ENCODE measurements at regions not wholly inside any gene's neighbourhood (a gene's known extent, or its start where the extent isn't known, plus 50 kb on each side); places are given as distances from the start of the nearest gene placed in this dataset.
A peak's percentile ranks its signal among the peaks of the same experiment; 100 is the strongest.

DNA sequence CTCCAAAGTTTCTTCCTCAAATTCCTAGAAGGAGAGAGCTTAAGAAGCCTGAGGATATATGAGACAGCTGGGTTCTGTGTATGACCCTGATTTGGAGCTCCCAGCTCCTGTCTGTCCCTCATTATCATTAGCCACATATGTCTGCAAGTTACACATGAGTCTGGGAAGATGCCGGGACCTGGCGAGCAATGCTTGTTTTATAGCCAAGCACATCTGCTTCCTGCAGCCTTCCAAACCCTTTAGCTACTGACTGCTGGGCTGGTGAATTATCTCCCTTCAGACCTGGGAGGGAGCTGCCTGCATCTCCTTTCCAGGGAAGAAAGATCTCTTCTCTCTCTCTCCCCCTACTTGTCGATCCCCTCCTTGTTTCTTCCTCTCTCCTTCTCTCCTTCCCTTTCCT lies 556.7 kb upstream of the BOD1L1 start:
- DNase-seq, result no peak

DNA sequence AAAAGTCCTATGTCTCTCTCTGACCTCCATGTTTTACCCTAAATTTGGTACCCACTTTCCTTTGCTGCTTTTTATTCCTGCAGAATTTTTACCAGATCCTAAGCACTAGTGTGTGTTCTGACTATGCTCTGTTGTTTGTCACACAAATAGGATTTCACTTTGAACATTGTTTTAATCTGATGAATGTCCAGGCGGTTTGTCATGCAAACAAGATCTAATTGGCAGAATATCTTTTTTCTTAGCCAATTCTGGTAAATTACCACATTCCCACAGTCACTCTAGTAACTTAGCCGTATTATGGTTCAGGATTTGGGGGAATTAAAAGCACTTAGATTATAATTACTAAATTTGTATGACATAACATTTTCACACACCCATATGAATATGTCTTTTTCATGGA lies 557.2 kb upstream of the BOD1L1 start:
- no peak for DNase-seq

DNA sequence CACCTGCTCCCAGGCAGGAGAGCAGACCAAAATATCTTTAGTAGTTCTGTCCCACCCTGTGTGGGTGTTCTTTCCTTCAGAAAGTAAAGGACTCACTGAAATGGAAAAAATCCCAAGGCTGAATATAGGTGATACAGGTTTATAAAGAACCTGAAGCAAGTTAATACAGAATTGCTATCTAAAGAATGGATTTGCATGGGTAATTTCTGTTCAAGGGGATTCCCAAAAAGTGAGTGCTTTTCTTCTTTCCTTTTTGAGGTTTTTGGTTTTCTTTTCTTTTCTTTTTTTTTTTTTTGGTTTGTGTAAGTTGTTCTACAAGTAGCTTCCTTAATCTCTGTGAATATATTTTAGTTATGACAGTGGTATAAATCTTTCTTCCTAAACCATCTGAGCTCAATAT lies 560.7 kb upstream of the BOD1L1 start:
- no peak for DNase-seq

DNA sequence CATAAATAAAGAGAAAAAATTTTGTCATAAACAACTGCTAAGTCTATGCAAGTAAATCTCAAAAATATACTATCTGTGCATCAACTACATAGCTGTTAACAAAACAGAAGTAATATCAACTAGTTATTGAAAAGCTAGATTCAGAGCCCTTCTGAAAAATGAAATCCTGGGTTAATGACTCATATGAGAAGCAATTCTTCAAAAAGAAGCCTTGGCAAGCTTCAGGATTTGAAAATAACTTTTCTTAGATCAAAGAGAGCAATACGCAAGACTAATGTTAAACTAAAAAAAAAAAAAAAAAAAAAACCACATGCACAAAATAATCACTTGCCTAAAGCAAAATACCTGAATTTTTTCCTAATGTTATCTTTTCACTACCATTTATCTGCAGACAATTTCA lies 566.1 kb upstream of the BOD1L1 start:
- DNase-seq, result no peak

DNA sequence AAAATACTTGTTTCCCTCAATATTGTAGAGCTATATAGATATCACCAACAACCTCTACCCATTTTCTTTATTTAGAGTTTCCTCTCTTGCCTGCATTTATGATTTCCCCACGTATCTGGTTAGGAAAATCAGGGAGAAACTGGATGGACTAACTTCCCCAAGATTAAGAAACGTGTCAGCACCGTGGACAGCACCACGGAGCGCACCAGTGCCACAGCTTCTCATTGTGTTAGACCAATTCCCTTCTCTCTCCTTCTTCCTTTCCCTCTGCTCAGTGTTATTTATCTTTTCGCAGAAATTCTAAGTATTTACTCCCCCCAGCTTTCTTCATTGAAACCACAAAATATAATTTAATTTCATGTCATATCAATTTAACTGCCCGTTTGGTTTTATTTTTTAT lies 568.6 kb upstream of the BOD1L1 start:
- DNase-seq, result peak; percentile 55

DNA sequence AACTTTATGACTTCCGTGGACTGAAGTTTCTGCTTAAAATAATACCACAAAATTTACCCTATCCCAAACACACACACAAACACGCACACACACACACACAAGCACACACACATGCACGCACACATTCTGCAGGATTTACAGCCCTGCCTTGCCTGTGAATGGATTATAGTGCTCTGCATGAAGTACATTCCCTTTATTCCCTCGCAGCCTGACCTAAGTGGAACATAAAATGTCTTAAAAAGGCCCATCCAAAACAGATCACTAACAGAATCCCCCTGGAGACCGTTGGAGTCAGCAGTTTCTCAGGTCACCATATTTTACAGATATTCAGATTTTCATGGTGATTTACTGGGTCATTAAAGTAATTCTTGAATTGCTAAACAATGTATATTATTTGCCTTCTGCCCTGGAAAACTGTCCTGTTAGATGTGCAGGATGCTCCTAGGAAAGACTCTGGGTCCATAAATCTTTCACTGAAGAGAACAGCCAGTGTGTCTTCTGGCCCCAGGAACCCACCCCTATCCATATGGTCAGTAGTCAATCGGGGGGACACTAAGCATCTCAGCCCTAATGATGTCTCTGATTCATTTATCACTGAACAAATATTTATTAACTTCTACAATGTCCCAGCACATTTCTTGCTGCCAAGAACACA lies 587.7 kb upstream of the BOD1L1 start:
- no peak for DNase-seq

DNA sequence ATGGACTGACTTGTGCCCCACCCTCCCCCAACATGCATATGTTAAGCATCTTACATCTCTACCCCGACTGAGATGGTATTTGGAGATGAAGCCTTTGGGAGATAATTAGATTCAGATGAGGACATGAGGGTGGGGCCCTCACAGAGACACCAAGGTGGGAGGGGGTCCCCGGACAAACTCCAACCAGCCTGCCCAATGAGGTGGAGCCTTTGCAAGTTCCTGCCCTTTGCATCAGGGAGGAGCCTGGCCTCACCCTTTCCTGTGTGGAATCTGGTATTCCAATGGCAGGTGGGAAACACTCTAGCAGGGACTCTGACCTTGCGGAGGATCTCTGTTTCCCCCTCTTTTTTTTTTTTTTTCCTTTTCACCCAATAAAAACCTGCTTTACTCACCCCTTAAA lies 589.9 kb upstream of the BOD1L1 start:
- DNase-seq, result no peak

DNA sequence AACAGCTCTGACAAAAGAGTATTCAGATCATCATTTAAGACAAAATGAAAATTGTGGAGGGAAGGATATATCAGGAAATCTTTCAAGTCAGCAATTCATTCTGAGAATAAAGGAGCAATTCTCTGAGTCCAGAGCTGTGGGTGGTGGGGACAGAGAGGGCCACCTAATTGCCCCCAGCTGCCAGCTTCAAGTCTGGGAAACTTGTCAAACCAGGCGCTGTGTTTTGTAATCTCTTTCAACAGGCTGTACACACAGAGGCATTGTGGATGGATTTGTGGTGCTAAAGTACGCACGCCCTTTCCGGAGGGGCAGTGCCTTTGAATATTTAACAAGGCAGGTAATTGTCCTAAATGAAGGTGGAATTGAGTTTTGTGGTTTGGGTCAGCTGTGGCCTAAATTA lies 591.1 kb upstream of the BOD1L1 start:
- DNase-seq, result no peak

DNA sequence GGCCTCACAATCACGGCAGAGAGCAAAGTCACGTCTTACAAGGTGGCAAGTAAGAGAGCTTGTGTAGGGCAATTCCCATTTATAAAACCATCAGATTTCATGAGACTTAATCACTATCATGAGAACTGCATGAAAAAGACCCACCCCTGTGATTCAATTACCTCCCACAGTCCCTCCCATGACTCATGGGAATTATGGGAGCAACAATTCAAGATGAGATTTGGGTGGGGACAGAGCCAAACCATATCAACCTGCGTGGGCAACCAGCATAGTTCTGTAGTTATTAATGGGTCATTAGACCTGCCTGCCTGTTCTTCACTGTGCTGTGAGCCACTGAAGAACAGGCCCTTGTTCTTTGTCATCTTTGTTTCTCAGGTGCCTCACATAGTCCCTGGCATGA lies 593.7 kb upstream of the BOD1L1 start:
- no peak for DNase-seq

DNA sequence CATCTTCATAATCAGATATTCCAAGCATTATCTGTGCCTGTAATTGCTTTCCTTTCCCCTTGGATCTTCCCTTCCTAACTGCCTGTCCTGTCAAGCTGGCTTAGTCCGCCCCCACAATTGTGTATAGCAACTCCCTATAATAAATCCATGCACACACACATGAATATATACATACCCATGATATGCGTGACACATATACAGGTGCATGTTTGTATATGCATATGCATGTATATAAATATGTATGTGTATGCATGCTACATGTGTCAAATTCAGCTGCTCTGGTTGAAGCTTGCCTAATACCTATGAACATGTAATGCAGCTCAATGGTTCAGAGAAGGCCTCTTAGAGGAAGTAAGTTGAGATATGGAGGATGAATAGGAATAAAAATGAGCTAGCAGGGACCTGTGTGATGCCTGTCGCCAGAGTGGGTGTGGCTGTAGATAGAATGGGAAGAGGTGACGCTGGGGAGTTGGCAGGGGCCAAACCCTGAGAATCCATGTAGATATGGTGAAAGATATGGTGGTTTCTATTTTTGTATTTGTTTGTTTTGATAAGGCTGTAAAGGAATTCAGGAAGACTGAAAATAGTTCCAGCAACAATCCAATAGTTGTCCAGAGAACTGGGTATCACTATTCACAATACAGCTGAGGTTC lies 595.0 kb upstream of the BOD1L1 start:
- no peak for DNase-seq

DNA sequence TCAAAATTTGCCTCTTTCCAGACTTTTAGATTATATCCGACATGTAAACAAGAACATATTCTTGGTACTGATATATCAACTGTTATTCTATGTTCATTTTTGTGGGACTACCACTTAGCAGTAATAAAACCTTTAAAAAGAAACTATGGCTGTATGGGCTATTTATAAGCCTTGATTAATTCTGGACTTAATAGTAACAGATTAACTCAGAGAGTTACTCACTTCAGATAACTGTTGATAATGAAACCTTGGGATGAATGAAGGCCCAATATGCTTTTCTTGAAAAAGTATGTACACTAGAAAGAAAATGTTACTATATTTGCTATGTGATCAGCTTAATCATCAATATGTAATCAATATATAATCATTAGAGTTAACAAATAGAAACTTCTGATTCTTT lies 595.9 kb upstream of the BOD1L1 start:
- DNase-seq, result no peak

DNA sequence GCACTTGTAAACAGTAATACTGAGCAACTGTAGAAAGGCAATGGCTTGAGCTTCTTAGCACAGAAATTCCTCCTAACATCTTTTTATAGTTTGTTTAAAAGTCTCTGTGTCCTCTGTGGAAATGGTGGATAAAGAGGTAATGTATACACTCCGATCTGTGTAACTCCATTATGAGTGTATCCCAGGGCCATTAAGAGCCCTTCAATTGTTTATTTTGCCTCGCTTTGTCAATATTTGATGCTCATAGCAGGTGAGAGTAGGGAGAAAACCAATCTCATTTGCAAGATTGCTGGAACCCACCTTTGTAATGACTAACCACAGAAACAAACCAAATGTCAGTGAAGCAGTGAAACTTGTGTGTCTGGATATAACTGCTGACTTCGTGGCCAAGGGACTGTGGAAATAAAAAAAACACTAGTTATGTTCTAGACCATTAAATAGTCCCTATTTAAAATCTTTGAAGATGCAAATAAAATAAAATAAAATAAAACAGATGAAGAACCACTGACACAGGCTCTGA lies 598.2 kb upstream of the BOD1L1 start:
- DNase-seq, result no peak

DNA sequence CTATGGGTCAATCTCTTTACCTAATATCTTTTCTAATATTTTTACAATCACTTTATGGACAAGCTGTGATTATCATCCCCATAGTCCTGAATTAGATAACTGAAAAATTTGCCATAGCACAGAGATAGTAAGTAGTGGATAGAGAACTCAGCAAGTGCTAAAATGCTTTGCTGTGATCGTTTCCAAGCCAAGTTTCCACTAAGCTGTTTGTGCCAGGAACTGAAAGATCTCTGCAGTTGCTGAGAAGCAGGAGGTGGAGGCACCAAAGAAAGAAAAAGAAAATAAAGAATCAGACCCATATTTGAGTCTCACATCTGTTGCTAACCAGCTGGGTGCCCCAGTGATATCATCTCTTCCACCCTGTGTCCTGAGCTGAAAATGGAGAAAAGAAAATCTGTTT lies 605.6 kb upstream of the BOD1L1 start:
- no peak for DNase-seq

DNA sequence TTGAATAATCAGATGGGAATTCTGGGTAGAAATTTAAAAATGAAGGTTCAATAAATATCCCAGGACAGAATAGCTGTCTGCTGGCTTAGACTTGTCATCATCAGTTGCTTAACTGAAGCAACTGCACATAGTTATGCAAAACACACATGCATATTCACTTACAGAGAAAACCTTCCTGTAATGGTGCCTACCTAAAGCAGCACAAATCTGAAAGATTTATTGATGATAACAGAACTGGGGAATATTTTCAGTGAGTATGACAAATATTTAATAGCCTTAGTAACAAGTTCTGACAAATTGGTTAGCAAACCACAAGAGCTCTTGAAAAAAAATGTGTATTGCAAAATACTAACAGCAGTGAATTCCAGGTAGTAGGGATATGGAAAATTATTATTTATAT lies 606.8 kb upstream of the BOD1L1 start:
- no peak for DNase-seq

DNA sequence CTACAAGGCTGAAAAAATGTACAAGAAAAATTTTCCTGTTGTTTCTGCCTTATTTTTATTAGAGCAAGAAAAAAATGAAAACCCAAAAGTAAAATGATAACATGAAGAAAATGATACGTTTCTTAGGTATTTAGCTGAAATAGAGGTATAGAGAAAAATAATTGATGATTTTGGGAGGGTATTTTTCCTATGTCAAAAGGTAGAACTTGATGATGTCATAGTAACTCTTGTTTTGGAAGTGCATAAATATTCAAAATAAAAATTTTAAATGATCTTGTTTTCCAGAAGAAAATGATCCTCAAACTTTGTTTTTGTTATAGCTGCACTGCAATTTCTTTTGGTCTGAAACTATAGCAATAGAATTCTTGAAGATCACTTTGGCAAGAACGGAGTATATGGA lies 608.8 kb upstream of the BOD1L1 start:
- DNase-seq, result no peak

DNA sequence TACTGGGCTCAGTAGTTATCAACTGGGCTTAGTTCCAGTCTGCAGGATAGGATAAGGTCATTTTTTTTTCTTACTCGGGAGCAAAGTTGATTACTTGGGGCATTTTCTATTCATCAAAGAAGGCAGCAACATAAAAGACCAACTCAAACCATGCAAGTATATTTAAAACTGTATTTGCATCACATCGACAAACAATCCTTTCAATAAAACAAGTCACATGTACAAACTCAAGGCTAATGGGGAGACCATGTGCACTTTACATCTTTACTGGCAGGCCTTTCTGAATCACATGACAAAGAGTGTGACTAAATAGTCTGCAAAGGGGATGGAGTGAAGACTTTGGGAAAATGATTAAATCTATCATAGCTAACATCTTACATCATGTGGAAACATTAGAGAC lies 610.4 kb upstream of the BOD1L1 start:
- DNase-seq, result no peak

DNA sequence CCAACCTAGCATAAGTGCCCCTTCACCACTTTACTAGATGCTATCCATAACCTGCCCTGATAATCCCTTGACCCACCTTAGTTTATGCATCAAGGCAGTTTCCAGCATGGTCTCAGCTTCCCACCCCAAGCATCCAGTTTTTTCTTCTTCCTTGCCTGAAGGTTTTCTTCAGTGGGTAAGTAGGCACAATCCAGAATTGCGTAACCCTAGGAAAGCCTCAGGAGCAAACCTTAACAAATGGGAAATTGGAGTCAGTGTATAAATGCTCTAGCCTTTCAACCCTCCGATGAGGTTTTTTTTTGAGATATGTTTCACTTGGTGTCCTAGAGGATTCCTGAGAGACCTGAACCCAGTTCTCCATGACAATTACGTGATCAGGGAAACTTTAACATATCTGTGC lies 614.0 kb upstream of the BOD1L1 start:
- DNase-seq, result no peak

DNA sequence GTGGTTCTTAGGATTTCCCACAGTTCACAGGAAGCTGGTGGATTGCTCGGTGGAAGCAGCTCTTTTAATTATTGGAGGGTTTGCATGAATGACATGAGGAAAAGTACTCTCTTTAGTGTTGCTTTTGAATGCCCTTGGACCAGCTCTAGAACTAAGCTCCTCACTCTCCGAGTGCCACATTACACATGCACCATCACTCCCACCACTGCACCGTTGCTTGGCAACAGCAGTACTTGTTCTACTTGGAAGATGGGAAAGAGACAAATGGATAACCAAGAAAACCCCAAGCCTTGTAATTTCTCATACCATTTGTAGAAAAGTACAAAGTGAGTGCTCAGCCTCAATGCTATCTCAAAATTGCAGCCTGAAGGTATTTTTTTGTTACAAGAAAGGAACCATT lies 620.2 kb upstream of the BOD1L1 start:
- DNase-seq, result no peak

DNA sequence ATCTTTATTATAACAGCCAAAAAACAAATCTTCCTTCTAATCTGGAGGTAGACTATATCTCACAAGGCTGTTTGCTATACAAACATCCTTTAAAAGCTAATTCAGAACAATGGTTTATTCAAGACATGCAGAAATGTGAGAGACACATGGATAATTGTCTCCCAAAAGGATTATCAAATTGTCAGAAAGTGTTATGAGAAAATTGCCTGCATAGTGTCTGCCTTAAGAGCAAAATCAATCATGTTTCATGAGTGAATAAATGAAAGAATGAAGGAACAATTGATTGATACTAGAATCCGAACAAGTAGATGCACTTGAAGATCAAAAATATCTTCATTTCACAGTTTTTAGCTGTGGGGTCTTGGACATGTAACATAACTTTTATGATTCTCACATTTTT lies 621.7 kb upstream of the BOD1L1 start:
- no peak for DNase-seq

DNA sequence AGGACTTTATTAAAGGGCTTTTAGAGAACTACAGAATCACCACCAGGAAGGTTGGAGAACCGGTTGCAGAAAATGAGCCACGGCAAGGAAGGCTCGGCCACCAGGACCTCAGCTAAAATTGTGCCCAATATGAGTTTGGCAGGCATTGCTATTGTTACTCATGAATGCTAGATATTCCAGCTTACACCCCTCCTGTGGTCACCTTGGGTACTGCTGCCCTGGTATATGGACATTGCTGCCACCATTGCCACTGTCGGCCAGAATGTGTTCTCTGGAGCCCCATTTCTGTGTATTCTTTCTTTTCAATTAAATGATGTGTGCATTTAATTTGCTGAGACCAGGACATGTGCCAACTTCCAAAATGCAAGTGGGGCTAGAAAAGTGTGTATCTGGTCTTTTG lies 626.7 kb upstream of the BOD1L1 start:
- peak; percentile 52 for DNase-seq

DNA sequence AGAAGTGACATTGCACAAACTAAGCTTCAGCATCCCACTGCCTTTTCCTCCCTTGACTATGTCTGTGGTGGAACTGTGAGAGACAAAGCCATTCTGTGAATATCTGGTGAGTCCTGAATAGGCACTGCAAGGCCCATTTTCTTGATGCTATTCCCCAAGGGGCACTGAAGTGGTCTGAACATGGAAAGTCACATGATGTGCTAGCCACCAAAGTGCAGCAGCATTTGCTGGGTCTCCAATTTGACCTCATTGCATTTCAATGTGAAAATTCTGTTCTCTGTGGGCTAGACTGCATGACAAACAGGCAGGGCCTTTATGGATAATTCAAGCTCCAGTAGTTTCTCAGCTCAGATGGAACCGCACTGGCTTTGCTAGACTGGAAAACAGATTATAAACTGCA lies 627.4 kb upstream of the BOD1L1 start:
- no peak for DNase-seq

DNA sequence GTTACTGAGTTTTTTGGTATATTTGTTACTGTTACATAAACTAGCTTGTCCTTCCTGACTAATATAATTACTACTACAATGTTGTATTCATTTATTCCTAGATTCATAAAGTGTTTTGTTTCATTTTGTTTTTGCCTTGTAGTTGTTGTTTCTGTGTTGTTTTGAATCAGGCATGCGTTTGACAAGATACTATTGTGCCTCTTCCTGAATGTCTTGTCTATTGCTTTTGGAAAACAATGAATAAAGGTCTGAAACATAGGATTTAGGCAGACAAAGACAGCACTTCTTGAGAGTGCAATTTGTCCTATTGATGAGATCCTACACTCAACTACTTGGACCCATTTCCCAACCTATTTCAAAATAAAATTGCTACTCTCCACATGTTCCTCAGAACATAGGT lies 630.4 kb upstream of the BOD1L1 start:
- no peak for DNase-seq

DNA sequence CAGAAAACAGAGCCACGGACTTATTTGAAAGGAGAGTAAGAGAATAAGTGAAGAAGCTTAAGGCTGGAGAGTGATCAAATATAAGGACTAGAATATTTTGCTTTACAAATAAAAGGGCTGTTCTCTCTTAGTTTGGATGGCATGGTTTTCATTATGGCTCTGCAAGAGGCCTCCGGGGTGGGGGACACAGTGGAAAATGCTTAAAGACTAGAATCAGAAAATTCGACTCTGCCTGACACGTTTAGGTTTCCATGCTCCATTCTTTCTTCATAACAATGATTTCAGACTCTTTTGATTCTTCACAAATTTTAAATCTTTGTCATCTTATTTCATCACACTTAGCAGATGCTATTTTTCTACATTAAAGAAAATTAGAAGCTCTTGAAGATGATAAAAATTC lies 632.4 kb upstream of the BOD1L1 start:
- DNase-seq, result no peak

DNA sequence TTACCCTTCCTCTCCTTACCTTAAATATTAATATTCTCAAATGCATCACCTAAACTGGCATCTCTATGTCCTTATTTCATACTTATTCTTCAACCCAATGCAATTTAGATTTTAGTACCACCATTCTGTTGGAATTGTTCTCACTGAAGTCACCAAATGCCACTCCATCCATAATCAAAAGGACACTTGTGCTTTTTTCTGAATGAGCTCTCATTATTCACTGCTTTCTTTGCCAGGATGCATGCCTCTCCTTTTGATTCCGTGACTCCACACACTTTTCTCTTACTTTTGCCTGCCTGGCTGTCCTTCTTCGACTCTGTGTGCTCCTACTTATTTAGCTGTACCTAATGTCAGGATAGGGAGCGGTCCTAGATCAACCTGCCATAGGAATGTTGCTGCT lies 633.1 kb upstream of the BOD1L1 start:
- DNase-seq, result no peak

DNA sequence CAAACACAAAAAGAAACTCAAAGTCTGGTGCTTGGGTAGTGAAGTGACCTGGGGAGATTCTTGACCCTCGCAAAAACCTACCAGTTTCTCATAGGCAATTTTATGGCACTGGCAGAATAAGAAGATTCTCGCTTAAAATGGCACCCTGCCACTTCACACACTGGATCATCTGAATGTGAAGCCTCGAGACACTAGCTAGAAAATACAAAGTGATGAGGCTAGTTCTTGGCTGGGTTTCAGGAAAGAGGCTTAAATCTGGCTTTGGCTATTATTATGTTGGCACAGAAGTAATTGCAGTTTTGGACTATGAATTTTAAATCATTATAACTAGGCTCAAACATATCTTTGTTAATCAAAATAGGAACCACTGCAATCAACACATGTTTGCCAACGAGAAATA lies 634.7 kb upstream of the BOD1L1 start:
- no peak for DNase-seq

Data from OCI-M1 (cell line).